ENCODE measurements at regions not wholly inside any gene's neighbourhood (a gene's known extent, or its start where the extent isn't known, plus 50 kb on each side); places are given as distances from the start of the nearest gene placed in this dataset.

DNA sequence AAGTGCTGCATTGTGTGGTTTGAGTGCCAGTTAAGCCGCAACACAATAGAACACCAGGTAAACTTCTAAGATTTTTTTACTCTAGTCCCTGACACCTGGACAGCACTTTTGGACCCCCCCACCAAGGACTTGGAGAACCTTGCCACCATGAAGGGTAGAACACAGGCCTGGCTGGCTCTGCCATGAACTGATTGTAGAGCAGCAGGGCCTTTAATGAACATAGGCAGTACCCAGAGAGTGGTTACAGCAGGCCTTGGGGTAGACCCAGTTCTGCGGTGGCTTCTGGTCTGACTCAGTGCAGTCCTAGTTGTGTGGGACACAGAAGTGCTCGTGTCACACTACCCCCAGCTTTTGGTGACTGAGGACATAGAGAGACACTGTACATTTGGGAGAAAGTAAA lies 648.3 kb downstream of the PCDH19 start:
- peaks cover 4% of the 10 kb centered on the region for H3K9me3 ChIP-seq (ENCODE audit: control insufficient read depth, low read depth, low read length)
- WGBS (ENCODE audit: extremely low coverage, insufficient read length, low lambda C conversion rate) = no CpG with 5 or more reads among the region's 3 CpGs
- H3K14ac ChIP-seq (ENCODE audit: insufficient read depth, low read length) = no peak overlapping the region
- no peaks in the 10 kb centered on the region for H3K79me2 ChIP-seq (ENCODE audit: insufficient read depth, low read length)
- no peak overlapping the region for H3K4me2 ChIP-seq (ENCODE audit: insufficient read depth, insufficient read length, low read length)
- DNase-seq = no peak
- peaks cover 20 to 31% of the 10 kb centered on the region in 2 experiments for H3K9me3 Mint-ChIP-seq
- H3K9ac ChIP-seq (ENCODE audit: extremely low read depth, insufficient read length, low read length) = no peak overlapping the region
- H3K4me1 ChIP-seq (ENCODE audit: insufficient read depth, low read length) = no peaks in the 10 kb centered on the region
- no peaks in the 10 kb centered on the region for H3K27me3 ChIP-seq (ENCODE audit: insufficient read depth, low read length)
- H3K27ac ChIP-seq (ENCODE audit: insufficient read length, low read depth, low read length) = no peak overlapping the region
- TF ChIP-seq, protein P1, sequence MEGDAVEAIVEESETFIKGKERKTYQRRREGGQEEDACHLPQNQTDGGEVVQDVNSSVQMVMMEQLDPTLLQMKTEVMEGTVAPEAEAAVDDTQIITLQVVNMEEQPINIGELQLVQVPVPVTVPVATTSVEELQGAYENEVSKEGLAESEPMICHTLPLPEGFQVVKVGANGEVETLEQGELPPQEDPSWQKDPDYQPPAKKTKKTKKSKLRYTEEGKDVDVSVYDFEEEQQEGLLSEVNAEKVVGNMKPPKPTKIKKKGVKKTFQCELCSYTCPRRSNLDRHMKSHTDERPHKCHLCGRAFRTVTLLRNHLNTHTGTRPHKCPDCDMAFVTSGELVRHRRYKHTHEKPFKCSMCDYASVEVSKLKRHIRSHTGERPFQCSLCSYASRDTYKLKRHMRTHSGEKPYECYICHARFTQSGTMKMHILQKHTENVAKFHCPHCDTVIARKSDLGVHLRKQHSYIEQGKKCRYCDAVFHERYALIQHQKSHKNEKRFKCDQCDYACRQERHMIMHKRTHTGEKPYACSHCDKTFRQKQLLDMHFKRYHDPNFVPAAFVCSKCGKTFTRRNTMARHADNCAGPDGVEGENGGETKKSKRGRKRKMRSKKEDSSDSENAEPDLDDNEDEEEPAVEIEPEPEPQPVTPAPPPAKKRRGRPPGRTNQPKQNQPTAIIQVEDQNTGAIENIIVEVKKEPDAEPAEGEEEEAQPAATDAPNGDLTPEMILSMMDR (conservative IDR thresholded peaks at IDR 0.05) = no peak
- peaks cover 14 to 25% (median 19%) of the 10 kb centered on the region in 3 experiments for H3K36me3 Mint-ChIP-seq (ENCODE audit: insufficient read depth in 1 of 3, low read depth in 3 of 3)
- H3T11ph ChIP-seq (ENCODE audit: low read length) = no peak overlapping the region
- no peak overlapping the region for H4K5ac ChIP-seq (ENCODE audit: insufficient read length, low read depth, low read length)
- H4K8ac ChIP-seq (replicated peaks; ENCODE audit: insufficient read length, low read depth, low read length) = no peak overlapping the region
- no peak overlapping the region for H2BK12ac ChIP-seq (ENCODE audit: insufficient read length, low read depth, low read length)
- no peaks in the 10 kb centered on the region for H3K79me1 ChIP-seq (ENCODE audit: insufficient read depth, low read depth, low read length, poor library complexity, severe bottlenecking)
- H2BK5ac ChIP-seq (ENCODE audit: insufficient read length, low read length) = no peak overlapping the region
- no peak overlapping the region for H2AK5ac ChIP-seq (ENCODE audit: insufficient read length, low read length)
- H3K27me3 Mint-ChIP-seq (ENCODE audit: low read depth) = no peaks in the 10 kb centered on the region
- no peak overlapping the region for H2AFZ ChIP-seq (ENCODE audit: low read length)
- H3K27ac Mint-ChIP-seq = no peak overlapping the region
- H2BK15ac ChIP-seq (ENCODE audit: low read depth, low read length) = no peak overlapping the region
- no peak overlapping the region for H3K4ac ChIP-seq (ENCODE audit: low read depth, low read length)
- H2BK120ac ChIP-seq (ENCODE audit: low read depth, low read length, poor library complexity, severe bottlenecking) = no peak overlapping the region
- H3K23me2 ChIP-seq (ENCODE audit: insufficient read length, low read depth, low read length, poor library complexity, severe bottlenecking) = no peaks in the 10 kb centered on the region
- H4K91ac ChIP-seq (ENCODE audit: insufficient read length, low read depth, low read length) = no peak overlapping the region
- H3K56ac ChIP-seq (ENCODE audit: insufficient read length, low read depth, low read length) = no peak overlapping the region
- H3K18ac ChIP-seq (ENCODE audit: insufficient read length, low read depth, low read length) = no peak overlapping the region
- no peaks in the 10 kb centered on the region for H4K20me1 ChIP-seq (ENCODE audit: control insufficient read depth, insufficient read depth, insufficient read length)
- H3K4me1 Mint-ChIP-seq = peaks cover 10 to 11% of the 10 kb centered on the region in 2 experiments
- H3K4me3 Mint-ChIP-seq = no peak overlapping the region
- no peak overlapping the region for H3K23ac ChIP-seq (ENCODE audit: insufficient read length, low read depth, low read length)
- no peak overlapping the region for H2BK20ac ChIP-seq (ENCODE audit: low read depth, low read length, poor library complexity, severe bottlenecking)

Measured in H9 (cell line).